Keratinocyte (primary cell): ENCODE measurements at regions not wholly inside any gene's neighbourhood (a gene's known extent, or its start where the extent isn't known, plus 50 kb on each side); places are given as distances from the start of the nearest gene placed in this dataset.

Source experiments
- DNase-seq: peaks from one replicate; pipeline ENCODE4 v3.0.0-alpha.2; 2011; ENCODE audit warnings: low read depth, missing footprints, low spot score
- FAIRE-seq: peaks from 2 replicates; lab custom pipeline; 2011; peaks lifted over from hg19 to GRCh38; lab: Jason Lieb, UNC
- H2AFZ ChIP-seq: 2 replicates; pipeline ENCODE4 v1.6.0; 2012; ENCODE audit warnings: low read length, control low read depth, inconsistent platforms; ENCODE audit not compliant: control insufficient read depth
- H3K27ac ChIP-seq: 2 replicates; pipeline ENCODE4 v1.5.1; 2011; ENCODE audit warnings: low read length; ENCODE audit not compliant: control insufficient read depth, insufficient read depth
- H3K27me3 ChIP-seq: 3 replicates; pipeline ENCODE4 v1.6.0; 2011; ENCODE audit warnings: low read length; ENCODE audit not compliant: control insufficient read depth, insufficient read depth; ENCODE audit errors: extremely low read depth
- H3K36me3 ChIP-seq, 2 experiments: 2 replicates in 1 of 2; 3 replicates in 1 of 2; pipeline ENCODE4 v1.5.1; 2011; ENCODE audit warnings: low read length in 2 of 2, mild to moderate bottlenecking in 1 of 2; ENCODE audit not compliant: control insufficient read depth in 2 of 2, insufficient read depth in 2 of 2; ENCODE audit errors: extremely low read depth in 1 of 2
- H3K4me1 ChIP-seq: 3 replicates; pipeline ENCODE4 v1.5.1; 2011; ENCODE audit warnings: low read length; ENCODE audit not compliant: control insufficient read depth, insufficient read depth; ENCODE audit errors: extremely low read depth
- H3K4me2 ChIP-seq: 3 replicates; pipeline ENCODE4 v1.6.0; 2011; ENCODE audit warnings: low read depth, low read length; ENCODE audit not compliant: control insufficient read depth, insufficient read depth; ENCODE audit errors: extremely low read depth
- H3K4me3 ChIP-seq, 3 experiments: fragments of 200-600 bp in 1 of 3; sonication (generic) in 1 of 3; 2 replicates in 2 of 3; 3 replicates in 1 of 3; pipeline ENCODE4 v1.5.1; 2011 to 2016; ENCODE audit warnings: low read length in 3 of 3, mild to moderate bottlenecking in 3 of 3, control low read depth in 2 of 3, inconsistent platforms in 1 of 3, low read depth in 1 of 3, mixed read lengths in 1 of 3, mixed run types in 1 of 3, moderate library complexity in 1 of 3; ENCODE audit not compliant: control insufficient read depth in 2 of 3, insufficient read depth in 2 of 3; ENCODE audit errors: extremely low read depth in 1 of 3
- H3K79me2 ChIP-seq: 2 replicates; pipeline ENCODE4 v1.6.0; 2012; ENCODE audit warnings: low read length; ENCODE audit not compliant: control insufficient read depth, insufficient read depth
- H3K9ac ChIP-seq: 3 replicates; pipeline ENCODE4 v1.6.0; 2011; ENCODE audit warnings: low read length; ENCODE audit not compliant: control insufficient read depth, insufficient read depth; ENCODE audit errors: extremely low read depth
- H3K9me1 ChIP-seq: 3 replicates; pipeline ENCODE4 v1.6.0; 2011; ENCODE audit warnings: low read length; ENCODE audit not compliant: control insufficient read depth, insufficient read depth; ENCODE audit errors: extremely low read depth
- H3K9me3 ChIP-seq: 2 replicates; pipeline ENCODE4 v1.5.1; 2012; ENCODE audit warnings: low read depth, low read length; ENCODE audit not compliant: control insufficient read depth
- H4K20me1 ChIP-seq: 3 replicates; pipeline ENCODE4 v1.6.0; 2011; ENCODE audit warnings: low read length; ENCODE audit not compliant: control insufficient read depth, insufficient read depth; ENCODE audit errors: extremely low read depth
- EZH2 ChIP-seq: IDR thresholded peaks from one replicate; pipeline ENCODE4 v1.6.1; 2012; ENCODE audit warnings: inconsistent platforms, mild to moderate bottlenecking, low read length, moderate library complexity
- dilution Hi-C: fragments of 300-500 bp; cut with MboI; formaldehyde crosslinking; loops from one replicate; pipeline ENCODE4 v1.7.0; 2020; ENCODE audit warnings: low sequenced_read_pairs; ENCODE audit not compliant: extremely low pct_ligation_motif_present
- TF ChIP-seq, protein P1 (sequence below), 3 experiments: IDR thresholded peaks in 1 of 3; conservative IDR thresholded peaks in 1 of 3; optimal IDR thresholded peaks in 1 of 3; 2 replicates in 2 of 3; 3 replicates in 1 of 3; pipeline versions ENCODE3 to v1.5.1; 2011; ENCODE audit warnings: low read length in 3 of 3, mild to moderate bottlenecking in 3 of 3, moderate library complexity in 2 of 3, control low read depth in 1 of 3, inconsistent platforms in 1 of 3; ENCODE audit not compliant: insufficient read depth in 2 of 3; ENCODE audit errors: extremely low read depth in 1 of 3

DNA sequence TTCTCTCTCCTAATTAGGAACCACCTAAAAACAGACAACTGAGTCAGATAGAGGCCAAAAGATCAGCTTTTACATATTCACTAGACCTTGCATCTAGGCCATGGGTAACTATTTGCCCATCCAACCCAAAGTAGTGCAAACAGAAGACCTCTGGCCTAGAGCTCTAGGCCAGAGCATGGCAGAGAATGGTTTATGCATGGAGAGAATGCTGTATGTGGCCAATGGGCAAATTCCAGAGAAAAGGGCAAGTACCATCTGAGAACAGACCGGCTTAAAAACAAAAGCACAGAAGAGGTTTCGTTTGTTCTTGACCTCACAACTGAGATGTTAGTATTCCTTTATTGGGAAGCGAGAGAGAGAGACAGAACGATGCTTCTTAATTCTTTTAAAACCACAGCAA, 151.7 kb upstream of the RFX3 start:
- Histone ChIP-seq H3K9me3 (no peaks in the 10 kb centered on the region), H3K4me3 (no peak overlapping the region), H3K4me1 (no peaks in the 10 kb centered on the region), H2AFZ (no peak overlapping the region), H3K27ac (no peak overlapping the region), H3K36me3 (no peaks in the 10 kb centered on the region), H4K20me1 (no peaks in the 10 kb centered on the region), H3K9me1 (no peaks in the 10 kb centered on the region), H3K4me2 (no peak overlapping the region), H3K9ac (no peak overlapping the region), H3K79me2 (no peaks in the 10 kb centered on the region), H3K27me3 (no peaks in the 10 kb centered on the region)
- DNase-seq, result no peak
- FAIRE-seq, result no peak
- TF ChIP-seq EZH2, result no peak
- TF ChIP-seq, protein P1, sequence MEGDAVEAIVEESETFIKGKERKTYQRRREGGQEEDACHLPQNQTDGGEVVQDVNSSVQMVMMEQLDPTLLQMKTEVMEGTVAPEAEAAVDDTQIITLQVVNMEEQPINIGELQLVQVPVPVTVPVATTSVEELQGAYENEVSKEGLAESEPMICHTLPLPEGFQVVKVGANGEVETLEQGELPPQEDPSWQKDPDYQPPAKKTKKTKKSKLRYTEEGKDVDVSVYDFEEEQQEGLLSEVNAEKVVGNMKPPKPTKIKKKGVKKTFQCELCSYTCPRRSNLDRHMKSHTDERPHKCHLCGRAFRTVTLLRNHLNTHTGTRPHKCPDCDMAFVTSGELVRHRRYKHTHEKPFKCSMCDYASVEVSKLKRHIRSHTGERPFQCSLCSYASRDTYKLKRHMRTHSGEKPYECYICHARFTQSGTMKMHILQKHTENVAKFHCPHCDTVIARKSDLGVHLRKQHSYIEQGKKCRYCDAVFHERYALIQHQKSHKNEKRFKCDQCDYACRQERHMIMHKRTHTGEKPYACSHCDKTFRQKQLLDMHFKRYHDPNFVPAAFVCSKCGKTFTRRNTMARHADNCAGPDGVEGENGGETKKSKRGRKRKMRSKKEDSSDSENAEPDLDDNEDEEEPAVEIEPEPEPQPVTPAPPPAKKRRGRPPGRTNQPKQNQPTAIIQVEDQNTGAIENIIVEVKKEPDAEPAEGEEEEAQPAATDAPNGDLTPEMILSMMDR (optimal IDR thresholded peaks at IDR 0.05 in 1 of 3, IDR thresholded peaks at IDR 0.05 in 1 of 3, conservative IDR thresholded peaks at IDR 0.05 in 1 of 3; ENCODE audit: extremely low read depth in 1 of 3, insufficient read depth in 2 of 3, low read length in 3 of 3), result no peak
- dilution Hi-C loops, result no loop called here

DNA sequence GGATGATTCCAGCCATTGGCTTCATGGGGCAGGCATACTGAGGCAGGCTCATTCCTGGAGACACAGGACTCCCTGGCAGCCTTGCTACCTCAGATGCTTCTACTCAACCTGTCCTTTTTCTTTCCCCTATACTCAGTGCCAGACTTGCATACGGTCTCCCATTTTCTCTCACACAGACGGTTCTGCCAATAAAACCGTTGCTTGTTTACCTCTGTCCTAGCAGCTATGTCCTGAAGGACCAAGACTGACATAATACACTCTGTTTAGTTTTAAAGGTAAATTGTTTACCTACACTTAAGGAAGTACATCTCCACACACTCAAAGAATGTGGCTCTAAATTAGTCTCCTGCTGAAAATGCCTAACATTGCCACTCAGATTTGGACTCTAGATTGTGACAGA, 151.0 kb upstream of the RFX3 start:
- no peaks in the 10 kb centered on the region for H4K20me1 ChIP-seq
- no peaks in the 10 kb centered on the region for H3K79me2 ChIP-seq
- no peaks in the 10 kb centered on the region for H3K4me1 ChIP-seq
- no peaks in the 10 kb centered on the region for H3K27me3 ChIP-seq
- no peaks in the 10 kb centered on the region for H3K9me1 ChIP-seq
- no peaks in the 10 kb centered on the region for H3K9me3 ChIP-seq
- H3K36me3 ChIP-seq, result no peaks in the 10 kb centered on the region
- H3K4me2 ChIP-seq, result no peak overlapping the region
- no peak overlapping the region for H3K9ac ChIP-seq
- dilution Hi-C loops, result no loop called here
- no peak for DNase-seq
- H3K4me3 ChIP-seq, result no peak overlapping the region
- no peak overlapping the region for H2AFZ ChIP-seq
- FAIRE-seq, result no peak
- TF ChIP-seq EZH2, result no peak
- TF ChIP-seq, protein P1 (optimal IDR thresholded peaks at IDR 0.05 in 1 of 3, IDR thresholded peaks at IDR 0.05 in 1 of 3, conservative IDR thresholded peaks at IDR 0.05 in 1 of 3; ENCODE audit: extremely low read depth in 1 of 3, insufficient read depth in 2 of 3, low read length in 3 of 3), result no peak
- no peak overlapping the region for H3K27ac ChIP-seq
